PC-9 (cell line): ENCODE measurements at regions not wholly inside any gene's neighbourhood (a gene's known extent, or its start where the extent isn't known, plus 50 kb on each side); places are given as distances from the start of the nearest gene placed in this dataset.

Experiments
- EZH2 ChIP-seq: fragments of 200-600 bp; sonication (generic); IDR thresholded peaks from 2 replicates; pipeline ENCODE4 v1.8.0; 2017; ENCODE audit warnings: antibody characterized with exemption, low read depth
- TF ChIP-seq, protein P1 (sequence below): fragments of 200-600 bp; sonication (generic); conservative IDR thresholded peaks from 2 replicates; pipeline ENCODE4 v1.6.1; 2017; ENCODE audit warnings: mixed run types, antibody characterized with exemption, mild to moderate bottlenecking, moderate library complexity

DNA sequence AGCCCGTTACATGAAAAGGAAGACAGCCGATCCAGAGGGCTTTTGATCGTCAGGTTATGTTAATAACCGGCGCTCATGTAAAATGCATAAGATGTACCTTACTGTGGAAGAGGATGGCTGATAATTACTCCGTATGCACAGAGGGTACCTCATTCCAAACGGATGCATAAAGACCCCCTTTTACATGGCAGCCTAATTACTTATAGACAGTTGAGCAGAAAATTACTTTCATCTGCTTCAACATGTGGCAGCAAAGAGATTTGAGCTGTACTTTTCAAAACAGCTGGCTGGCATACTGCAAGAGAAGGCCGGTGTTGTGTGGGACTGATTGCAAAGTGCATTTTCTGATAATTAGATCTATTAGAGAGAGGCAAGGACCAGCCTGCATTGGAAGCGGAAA lies 103.4 kb downstream of the SHOX start:
- TF ChIP-seq EZH2: no peak
- TF ChIP-seq, protein P1, sequence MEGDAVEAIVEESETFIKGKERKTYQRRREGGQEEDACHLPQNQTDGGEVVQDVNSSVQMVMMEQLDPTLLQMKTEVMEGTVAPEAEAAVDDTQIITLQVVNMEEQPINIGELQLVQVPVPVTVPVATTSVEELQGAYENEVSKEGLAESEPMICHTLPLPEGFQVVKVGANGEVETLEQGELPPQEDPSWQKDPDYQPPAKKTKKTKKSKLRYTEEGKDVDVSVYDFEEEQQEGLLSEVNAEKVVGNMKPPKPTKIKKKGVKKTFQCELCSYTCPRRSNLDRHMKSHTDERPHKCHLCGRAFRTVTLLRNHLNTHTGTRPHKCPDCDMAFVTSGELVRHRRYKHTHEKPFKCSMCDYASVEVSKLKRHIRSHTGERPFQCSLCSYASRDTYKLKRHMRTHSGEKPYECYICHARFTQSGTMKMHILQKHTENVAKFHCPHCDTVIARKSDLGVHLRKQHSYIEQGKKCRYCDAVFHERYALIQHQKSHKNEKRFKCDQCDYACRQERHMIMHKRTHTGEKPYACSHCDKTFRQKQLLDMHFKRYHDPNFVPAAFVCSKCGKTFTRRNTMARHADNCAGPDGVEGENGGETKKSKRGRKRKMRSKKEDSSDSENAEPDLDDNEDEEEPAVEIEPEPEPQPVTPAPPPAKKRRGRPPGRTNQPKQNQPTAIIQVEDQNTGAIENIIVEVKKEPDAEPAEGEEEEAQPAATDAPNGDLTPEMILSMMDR: no peak
